Fibroblast of upper back skin (primary cell): ENCODE measurements at regions not wholly inside any gene's neighbourhood (a gene's known extent, or its start where the extent isn't known, plus 50 kb on each side); places are given as distances from the start of the nearest gene placed in this dataset.
"Not testable (repeated sequence)": the region's sequence is repeated elsewhere in the genome, so short reads cannot be mapped to it uniquely, and the experiment has no call there.

ENCODE experiments used
- DNase-seq: peaks from one replicate; pipeline ENCODE4 v3.0.0-alpha.2; 2013

GRCh38 chr12:23096321-23096720, 471.4 kb downstream of the ETNK1 start:
- DNase-seq = no peak

- no peak for DNase-seq
Measured at GRCh38 chr12:23098110-23098509, 473.1 kb downstream of the ETNK1 start.

GRCh38 chr12:23098517-23098916, 473.5 kb downstream of the ETNK1 start:
- peak; percentile 46 for DNase-seq

- no peak for DNase-seq
Measured at GRCh38 chr12:23099104-23099503, 474.1 kb downstream of the ETNK1 start.

GRCh38 chr12:23099604-23100003, 474.6 kb downstream of the ETNK1 start:
- peak; percentile 5 for DNase-seq

- no peak for DNase-seq
Measured at GRCh38 chr12:23108957-23109356, 484.0 kb downstream of the ETNK1 start.

GRCh38 chr12:23113781-23114180, 488.8 kb downstream of the ETNK1 start:
- no peak for DNase-seq

GRCh38 chr12:23115984-23116383, 491.0 kb downstream of the ETNK1 start:
- no peak for DNase-seq

GRCh38 chr12:23126794-23127193, 501.8 kb downstream of the ETNK1 start:
- DNase-seq = no peak

GRCh38 chr12:23127701-23128100, 502.7 kb downstream of the ETNK1 start:
- no peak for DNase-seq

- no peak for DNase-seq
Measured at GRCh38 chr12:23128462-23128861, 503.5 kb downstream of the ETNK1 start.

GRCh38 chr12:23132357-23132756, 507.4 kb downstream of the ETNK1 start:
- no peak for DNase-seq

- no peak for DNase-seq
Measured at GRCh38 chr12:23133471-23133870, 508.5 kb downstream of the ETNK1 start.

GRCh38 chr12:23139026-23139425, 514.1 kb downstream of the ETNK1 start:
- DNase-seq = no peak

GRCh38 chr12:23140710-23141109, 515.7 kb downstream of the ETNK1 start:
- peak; percentile 16 for DNase-seq

GRCh38 chr12:23141335-23141734, 516.4 kb downstream of the ETNK1 start:
- no peak for DNase-seq

- not testable (repeated sequence) for DNase-seq
Measured at GRCh38 chr12:23146070-23146469, 521.1 kb downstream of the ETNK1 start.

- DNase-seq = no peak
Measured at GRCh38 chr12:23168459-23168858, 543.5 kb downstream of the ETNK1 start.

- DNase-seq = no peak
Measured at GRCh38 chr12:23169012-23169695, 544.2 kb downstream of the ETNK1 start.

- no peak for DNase-seq
Measured at GRCh38 chr12:23169696-23170013, 544.7 kb downstream of the ETNK1 start.

- DNase-seq = no peak
Measured at GRCh38 chr12:23174917-23175316, 549.9 kb downstream of the ETNK1 start.

GRCh38 chr12:23185346-23185745, 560.4 kb downstream of the ETNK1 start:
- no peak for DNase-seq

- DNase-seq = no peak
Measured at GRCh38 chr12:23186950-23187349, 562.0 kb downstream of the ETNK1 start.

GRCh38 chr12:23193552-23193951, 568.6 kb downstream of the ETNK1 start:
- no peak for DNase-seq

- DNase-seq = peak; percentile 15
Measured at GRCh38 chr12:23197266-23197665, 572.3 kb downstream of the ETNK1 start.

- no peak for DNase-seq
Measured at GRCh38 chr12:23202728-23203127, 577.8 kb downstream of the ETNK1 start.
